ENCODE measurements at regions not wholly inside any gene's neighbourhood (a gene's known extent, or its start where the extent isn't known, plus 50 kb on each side); places are given as distances from the start of the nearest gene placed in this dataset.

- Histone ChIP-seq H3K36me3 (ENCODE audit: control insufficient read depth in 1 of 2, insufficient read depth in 2 of 2, low read length in 2 of 2) (no peaks in the 10 kb centered on the region), H3K9ac (ENCODE audit: low read depth in 1 of 2, low read length in 2 of 2) (no peak overlapping the region), H3K4me1 (ENCODE audit: control insufficient read depth in 1 of 2, insufficient read depth in 2 of 2, low read length in 2 of 2) (no peaks in the 10 kb centered on the region), H3K9me3 (ENCODE audit: control insufficient read depth in 1 of 2, low read length in 2 of 2) (no peaks in the 10 kb centered on the region), H3K27ac (ENCODE audit: low read depth, low read length) (peak overlapping the region; percentile 24), H3K4me3 (ENCODE audit: low read depth in 1 of 2, low read length in 2 of 2) (no peak overlapping the region), H3K27me3 (ENCODE audit: control insufficient read depth in 1 of 2, insufficient read depth in 2 of 2, low read length in 2 of 2) (no peaks in the 10 kb centered on the region)
Observed at GRCh38 chr14:22505697-22506377, 83.2 kb downstream of the DAD1 start.

GRCh38 chr14:22505309-22505696 is 83.7 kb downstream of the DAD1 start:
- no peaks in the 10 kb centered on the region for H3K9me3 ChIP-seq (ENCODE audit: control insufficient read depth in 1 of 2, low read length in 2 of 2)
- H3K4me3 ChIP-seq (ENCODE audit: low read depth in 1 of 2, low read length in 2 of 2), result no peak overlapping the region
- H3K36me3 ChIP-seq (ENCODE audit: control insufficient read depth in 1 of 2, insufficient read depth in 2 of 2, low read length in 2 of 2), result no peaks in the 10 kb centered on the region
- no peak overlapping the region for H3K27ac ChIP-seq (ENCODE audit: low read depth, low read length)
- H3K4me1 ChIP-seq (ENCODE audit: control insufficient read depth in 1 of 2, insufficient read depth in 2 of 2, low read length in 2 of 2), result no peaks in the 10 kb centered on the region
- H3K27me3 ChIP-seq (ENCODE audit: control insufficient read depth in 1 of 2, insufficient read depth in 2 of 2, low read length in 2 of 2), result no peaks in the 10 kb centered on the region
- no peak overlapping the region for H3K9ac ChIP-seq (ENCODE audit: low read depth in 1 of 2, low read length in 2 of 2)

- Histone ChIP-seq H3K9me3 (ENCODE audit: control insufficient read depth in 1 of 2, low read length in 2 of 2) (no peaks in the 10 kb centered on the region), H3K9ac (ENCODE audit: low read depth in 1 of 2, low read length in 2 of 2) (peak overlapping the region in 1 of 2 donors; percentile 16), H3K27ac (ENCODE audit: low read depth, low read length) (no peak overlapping the region), H3K27me3 (ENCODE audit: control insufficient read depth in 1 of 2, insufficient read depth in 2 of 2, low read length in 2 of 2) (no peaks in the 10 kb centered on the region), H3K4me1 (ENCODE audit: control insufficient read depth in 1 of 2, insufficient read depth in 2 of 2, low read length in 2 of 2) (peaks cover 0 to 2% of the 10 kb centered on the region in 2 donors), H3K36me3 (ENCODE audit: control insufficient read depth in 1 of 2, insufficient read depth in 2 of 2, low read length in 2 of 2) (no peaks in the 10 kb centered on the region), H3K4me3 (ENCODE audit: low read depth in 1 of 2, low read length in 2 of 2) (no peak overlapping the region)
Observed at GRCh38 chr14:22502551-22502950, 86.5 kb downstream of the DAD1 start.

GRCh38 chr14:22502007-22502406 is 87.0 kb downstream of the DAD1 start:
- Histone ChIP-seq H3K4me1 (ENCODE audit: control insufficient read depth in 1 of 2, insufficient read depth in 2 of 2, low read length in 2 of 2) (peaks cover 0 to 5% of the 10 kb centered on the region in 2 donors), H3K27ac (ENCODE audit: low read depth, low read length) (no peak overlapping the region), H3K9ac (ENCODE audit: low read depth in 1 of 2, low read length in 2 of 2) (peak overlapping the region in 1 of 2 donors; percentile 16), H3K27me3 (ENCODE audit: control insufficient read depth in 1 of 2, insufficient read depth in 2 of 2, low read length in 2 of 2) (no peaks in the 10 kb centered on the region), H3K9me3 (ENCODE audit: control insufficient read depth in 1 of 2, low read length in 2 of 2) (no peaks in the 10 kb centered on the region), H3K4me3 (ENCODE audit: low read depth in 1 of 2, low read length in 2 of 2) (no peak overlapping the region), H3K36me3 (ENCODE audit: control insufficient read depth in 1 of 2, insufficient read depth in 2 of 2, low read length in 2 of 2) (no peaks in the 10 kb centered on the region)

DNA sequence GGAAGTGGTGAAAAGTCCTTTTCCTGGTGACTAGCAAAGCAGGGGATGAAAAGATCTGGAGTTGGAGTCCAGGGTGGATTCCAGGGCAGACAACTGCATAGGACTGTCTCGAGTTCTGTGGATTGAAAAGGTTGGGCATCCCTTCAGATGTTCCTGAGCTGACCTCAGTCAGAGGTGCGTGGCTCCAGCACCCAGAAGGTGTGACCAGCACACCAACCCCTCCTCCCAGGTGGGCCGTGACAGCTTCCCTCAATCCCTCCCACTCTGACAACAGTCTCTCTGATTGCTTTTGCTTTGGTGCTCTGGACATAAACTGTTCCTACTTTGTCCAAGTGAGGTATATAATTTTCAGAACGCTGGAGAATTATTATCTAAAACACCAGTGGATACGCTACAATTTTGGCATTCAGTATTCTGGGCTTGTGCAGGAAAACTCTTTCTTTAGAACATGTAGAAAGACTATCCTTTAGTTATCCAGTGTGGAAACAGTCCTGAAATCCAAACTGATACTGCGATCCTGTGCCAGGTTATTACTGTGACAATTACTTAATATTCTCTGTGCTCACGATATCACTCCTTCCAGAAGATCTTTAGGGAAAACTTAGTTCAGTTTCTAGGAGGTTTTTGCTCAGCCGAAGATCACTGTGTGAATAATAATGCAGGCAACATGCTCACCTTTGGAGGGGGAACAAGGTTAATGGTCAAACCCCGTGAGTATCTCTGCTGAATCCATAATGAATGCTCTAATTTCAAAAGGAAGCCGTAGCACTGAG is 87.9 kb downstream of the DAD1 start:
- Histone ChIP-seq H3K4me3 (ENCODE audit: low read depth in 1 of 2, low read length in 2 of 2) (no peak overlapping the region), H3K9me3 (ENCODE audit: control insufficient read depth in 1 of 2, low read length in 2 of 2) (no peaks in the 10 kb centered on the region), H3K36me3 (ENCODE audit: control insufficient read depth in 1 of 2, insufficient read depth in 2 of 2, low read length in 2 of 2) (no peaks in the 10 kb centered on the region), H3K4me1 (ENCODE audit: control insufficient read depth in 1 of 2, insufficient read depth in 2 of 2, low read length in 2 of 2) (peaks cover 0 to 5% of the 10 kb centered on the region in 2 donors), H3K27ac (ENCODE audit: low read depth, low read length) (no peak overlapping the region), H3K9ac (ENCODE audit: low read depth in 1 of 2, low read length in 2 of 2) (no peak overlapping the region), H3K27me3 (ENCODE audit: control insufficient read depth in 1 of 2, insufficient read depth in 2 of 2, low read length in 2 of 2) (no peaks in the 10 kb centered on the region)

DNA sequence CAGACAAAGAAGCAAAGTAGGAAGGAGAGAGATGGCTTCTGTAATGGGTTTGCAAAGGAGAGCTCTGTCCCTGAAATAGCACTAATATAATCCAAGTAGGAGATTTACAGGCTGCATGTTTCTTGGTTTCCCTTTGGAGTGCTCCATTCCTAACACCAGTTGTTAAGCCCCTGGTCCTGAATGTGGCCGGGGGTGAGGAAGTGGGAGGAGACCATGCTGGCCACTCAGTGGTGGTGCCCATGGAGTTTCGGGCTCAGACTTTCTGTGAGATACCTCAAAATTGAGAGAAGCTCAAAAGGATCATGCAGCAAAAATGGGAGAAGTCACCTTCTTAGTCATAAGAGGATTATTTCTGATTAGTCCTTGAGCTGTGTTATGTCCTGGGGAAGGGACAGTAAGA is 88.5 kb downstream of the DAD1 start:
- Histone ChIP-seq H3K36me3 (ENCODE audit: control insufficient read depth in 1 of 2, insufficient read depth in 2 of 2, low read length in 2 of 2) (no peaks in the 10 kb centered on the region), H3K27me3 (ENCODE audit: control insufficient read depth in 1 of 2, insufficient read depth in 2 of 2, low read length in 2 of 2) (no peaks in the 10 kb centered on the region), H3K4me3 (ENCODE audit: low read depth in 1 of 2, low read length in 2 of 2) (no peak overlapping the region), H3K27ac (ENCODE audit: low read depth, low read length) (no peak overlapping the region), H3K4me1 (ENCODE audit: control insufficient read depth in 1 of 2, insufficient read depth in 2 of 2, low read length in 2 of 2) (peaks cover 0 to 5% of the 10 kb centered on the region in 2 donors), H3K9ac (ENCODE audit: low read depth in 1 of 2, low read length in 2 of 2) (no peak overlapping the region), H3K9me3 (ENCODE audit: control insufficient read depth in 1 of 2, low read length in 2 of 2) (no peaks in the 10 kb centered on the region)

DNA sequence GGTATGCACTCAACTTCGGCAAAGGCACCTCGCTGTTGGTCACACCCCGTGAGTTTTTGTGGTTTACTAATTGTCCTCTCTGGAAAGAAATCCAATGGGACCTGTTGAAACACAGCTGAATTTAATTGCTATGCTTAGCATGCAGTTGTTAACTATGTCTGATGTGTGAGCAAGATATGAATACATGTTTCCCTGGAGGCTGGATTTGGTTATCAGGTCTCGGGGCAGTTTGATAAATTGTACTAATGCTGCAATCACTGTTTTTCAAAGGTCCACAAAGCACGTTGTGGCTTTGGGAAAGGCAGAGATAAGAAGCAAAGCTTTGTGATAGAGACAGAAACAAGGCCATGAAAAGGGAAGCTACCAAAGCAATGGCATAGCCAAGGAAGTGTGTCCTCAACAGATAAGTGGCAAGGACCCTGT is 91.3 kb downstream of the DAD1 start:
- no peaks in the 10 kb centered on the region for H3K27me3 ChIP-seq (ENCODE audit: control insufficient read depth in 1 of 2, insufficient read depth in 2 of 2, low read length in 2 of 2)
- H3K4me1 ChIP-seq (ENCODE audit: control insufficient read depth in 1 of 2, insufficient read depth in 2 of 2, low read length in 2 of 2), result peaks cover 0 to 5% of the 10 kb centered on the region in 2 donors
- no peak overlapping the region for H3K9ac ChIP-seq (ENCODE audit: low read depth in 1 of 2, low read length in 2 of 2)
- no peak overlapping the region for H3K4me3 ChIP-seq (ENCODE audit: low read depth in 1 of 2, low read length in 2 of 2)
- no peaks in the 10 kb centered on the region for H3K9me3 ChIP-seq (ENCODE audit: control insufficient read depth in 1 of 2, low read length in 2 of 2)
- H3K36me3 ChIP-seq (ENCODE audit: control insufficient read depth in 1 of 2, insufficient read depth in 2 of 2, low read length in 2 of 2), result no peaks in the 10 kb centered on the region
- no peak overlapping the region for H3K27ac ChIP-seq (ENCODE audit: low read depth, low read length)

- no peak overlapping the region for H3K9ac ChIP-seq (ENCODE audit: low read depth in 1 of 2, low read length in 2 of 2)
- no peaks in the 10 kb centered on the region for H3K36me3 ChIP-seq (ENCODE audit: control insufficient read depth in 1 of 2, insufficient read depth in 2 of 2, low read length in 2 of 2)
- H3K27me3 ChIP-seq (ENCODE audit: control insufficient read depth in 1 of 2, insufficient read depth in 2 of 2, low read length in 2 of 2), result no peaks in the 10 kb centered on the region
- no peak overlapping the region for H3K27ac ChIP-seq (ENCODE audit: low read depth, low read length)
- peaks cover 0 to 5% of the 10 kb centered on the region in 2 donors for H3K4me1 ChIP-seq (ENCODE audit: control insufficient read depth in 1 of 2, insufficient read depth in 2 of 2, low read length in 2 of 2)
- no peak overlapping the region for H3K4me3 ChIP-seq (ENCODE audit: low read depth in 1 of 2, low read length in 2 of 2)
- H3K9me3 ChIP-seq (ENCODE audit: control insufficient read depth in 1 of 2, low read length in 2 of 2), result no peaks in the 10 kb centered on the region
Observed at GRCh38 chr14:22497144-22497423, 91.9 kb downstream of the DAD1 start.

GRCh38 chr14:22494486-22495135 is 94.4 kb downstream of the DAD1 start:
- H3K9me3 ChIP-seq (ENCODE audit: control insufficient read depth in 1 of 2, low read length in 2 of 2), result no peaks in the 10 kb centered on the region
- no peaks in the 10 kb centered on the region for H3K36me3 ChIP-seq (ENCODE audit: control insufficient read depth in 1 of 2, insufficient read depth in 2 of 2, low read length in 2 of 2)
- no peaks in the 10 kb centered on the region for H3K27me3 ChIP-seq (ENCODE audit: control insufficient read depth in 1 of 2, insufficient read depth in 2 of 2, low read length in 2 of 2)
- no peak overlapping the region for H3K9ac ChIP-seq (ENCODE audit: low read depth in 1 of 2, low read length in 2 of 2)
- H3K4me3 ChIP-seq (ENCODE audit: low read depth in 1 of 2, low read length in 2 of 2), result peak overlapping the region in 1 of 2 donors; percentile 12
- no peak overlapping the region for H3K27ac ChIP-seq (ENCODE audit: low read depth, low read length)
- peaks cover 0 to 5% of the 10 kb centered on the region in 2 donors for H3K4me1 ChIP-seq (ENCODE audit: control insufficient read depth in 1 of 2, insufficient read depth in 2 of 2, low read length in 2 of 2)

DNA sequence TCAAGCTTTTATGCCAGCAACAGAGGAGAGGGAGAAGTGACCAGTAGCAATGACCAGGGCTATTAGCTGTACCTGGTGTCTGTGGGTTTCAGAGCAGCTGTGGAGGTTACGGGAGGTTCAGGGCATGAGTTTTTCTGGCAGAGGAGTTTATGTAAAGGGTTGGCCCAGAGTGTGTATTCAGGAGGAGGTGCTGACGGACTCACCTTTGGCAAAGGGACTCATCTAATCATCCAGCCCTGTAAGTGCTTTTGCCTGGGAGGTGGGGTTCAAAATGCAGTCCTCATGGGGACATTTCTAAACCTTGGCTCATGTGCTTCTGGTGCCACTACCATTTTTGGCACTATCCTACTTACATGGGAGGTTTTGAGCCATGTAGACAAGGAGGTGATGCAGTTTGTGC is 95.3 kb downstream of the DAD1 start:
- H3K36me3 ChIP-seq (ENCODE audit: control insufficient read depth in 1 of 2, insufficient read depth in 2 of 2, low read length in 2 of 2), result no peaks in the 10 kb centered on the region
- H3K4me3 ChIP-seq (ENCODE audit: low read depth in 1 of 2, low read length in 2 of 2), result no peak overlapping the region
- peaks cover 0 to 5% of the 10 kb centered on the region in 2 donors for H3K4me1 ChIP-seq (ENCODE audit: control insufficient read depth in 1 of 2, insufficient read depth in 2 of 2, low read length in 2 of 2)
- H3K9me3 ChIP-seq (ENCODE audit: control insufficient read depth in 1 of 2, low read length in 2 of 2), result no peaks in the 10 kb centered on the region
- no peak overlapping the region for H3K27ac ChIP-seq (ENCODE audit: low read depth, low read length)
- no peaks in the 10 kb centered on the region for H3K27me3 ChIP-seq (ENCODE audit: control insufficient read depth in 1 of 2, insufficient read depth in 2 of 2, low read length in 2 of 2)
- H3K9ac ChIP-seq (ENCODE audit: low read depth in 1 of 2, low read length in 2 of 2), result no peak overlapping the region

Data from duodenal mucosa (tissue), 2 donors.